HT1080 (cell line): ENCODE measurements at regions not wholly inside any gene's neighbourhood (a gene's known extent, or its start where the extent isn't known, plus 50 kb on each side); places are given as distances from the start of the nearest gene placed in this dataset.
"Not testable (repeated sequence)": the region's sequence is repeated elsewhere in the genome, so short reads cannot be mapped to it uniquely, and the experiment has no call there.

Source experiments
- DNase-seq: peaks from one replicate; pipeline ENCODE4 v3.0.0-alpha.2; 2015; ENCODE audit warnings: low read depth

GRCh38 chrY:3367535-3367934, 211.3 kb upstream of the TGIF2LY start:
- DNase-seq, result not testable (repeated sequence)

DNA sequence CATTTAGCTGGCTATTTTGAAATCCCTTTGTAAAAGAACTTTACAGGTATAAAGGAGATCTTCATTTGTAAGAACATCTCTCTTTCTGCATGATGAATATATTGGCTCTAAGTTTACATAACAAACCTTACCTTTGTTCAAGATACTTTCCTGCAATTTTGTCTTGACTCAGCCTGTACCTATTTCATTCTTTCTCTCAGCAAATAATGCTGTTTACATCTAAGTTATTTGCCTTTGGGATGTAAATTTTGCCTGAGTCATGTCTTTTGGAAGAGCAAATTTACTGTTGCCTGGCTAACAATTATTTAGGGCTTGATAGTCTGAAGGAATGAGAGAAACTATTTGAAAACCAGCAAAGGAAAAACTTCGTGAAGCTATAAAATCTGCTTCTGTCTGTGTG, 210.4 kb upstream of the TGIF2LY start:
- not testable (repeated sequence) for DNase-seq

DNA sequence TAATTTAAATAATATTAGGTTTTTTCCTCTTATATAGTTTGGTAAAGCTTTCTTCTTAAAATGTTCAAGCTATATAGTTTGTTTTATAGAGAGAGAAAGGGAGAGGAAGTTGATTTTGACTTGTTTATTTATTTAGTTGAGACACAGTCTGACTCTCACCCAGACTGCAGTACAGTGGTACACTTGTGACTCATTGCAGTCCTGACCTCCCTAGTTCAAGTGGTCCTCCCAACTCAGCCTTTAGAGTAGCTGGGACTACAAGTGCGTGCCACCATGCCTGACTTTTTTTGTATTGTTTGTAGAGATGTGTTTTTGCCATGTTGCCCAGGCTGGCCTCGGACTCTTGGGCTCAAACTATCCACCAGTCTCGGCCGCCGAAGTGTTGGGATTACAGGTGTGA, 187.4 kb upstream of the TGIF2LY start:
- not testable (repeated sequence) for DNase-seq

DNA sequence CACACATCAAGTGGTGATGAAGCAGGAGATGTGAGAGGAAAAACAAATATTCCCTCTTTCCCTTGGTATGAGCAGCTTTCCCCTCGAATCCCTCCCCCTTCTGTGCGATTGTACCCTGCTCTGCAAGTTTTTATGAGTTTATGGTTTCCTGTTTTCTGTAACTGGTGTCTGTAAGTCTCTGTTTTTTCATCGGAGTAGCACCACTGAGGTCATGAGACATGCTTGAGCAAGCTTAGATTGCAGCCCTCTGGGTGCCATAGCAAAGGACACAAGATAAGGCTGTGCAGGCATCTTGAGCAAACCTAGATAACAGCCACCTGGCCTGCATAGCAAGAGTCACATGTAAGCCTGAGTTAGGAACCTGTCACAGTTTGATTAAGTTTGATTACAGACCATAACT, 174.6 kb upstream of the TGIF2LY start:
- not testable (repeated sequence) for DNase-seq

DNA sequence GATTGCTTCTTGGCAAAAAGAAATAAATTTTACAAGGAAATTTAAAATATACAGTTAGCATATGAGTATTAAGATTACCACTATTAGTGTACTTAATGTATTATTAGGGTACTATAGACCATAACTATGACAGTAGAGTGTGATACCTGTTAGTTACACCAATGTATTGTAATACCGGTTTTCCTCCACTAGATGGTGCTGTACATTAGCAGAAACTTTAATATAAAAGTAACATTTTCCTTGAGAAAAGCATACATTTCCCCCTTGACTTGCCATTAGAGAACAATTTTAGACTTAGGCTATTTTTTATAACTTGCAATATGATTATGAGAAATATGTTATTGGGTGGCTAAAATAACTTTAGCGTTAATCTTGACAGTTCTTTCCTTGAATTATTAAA, 173.3 kb upstream of the TGIF2LY start:
- DNase-seq, result not testable (repeated sequence)

DNA sequence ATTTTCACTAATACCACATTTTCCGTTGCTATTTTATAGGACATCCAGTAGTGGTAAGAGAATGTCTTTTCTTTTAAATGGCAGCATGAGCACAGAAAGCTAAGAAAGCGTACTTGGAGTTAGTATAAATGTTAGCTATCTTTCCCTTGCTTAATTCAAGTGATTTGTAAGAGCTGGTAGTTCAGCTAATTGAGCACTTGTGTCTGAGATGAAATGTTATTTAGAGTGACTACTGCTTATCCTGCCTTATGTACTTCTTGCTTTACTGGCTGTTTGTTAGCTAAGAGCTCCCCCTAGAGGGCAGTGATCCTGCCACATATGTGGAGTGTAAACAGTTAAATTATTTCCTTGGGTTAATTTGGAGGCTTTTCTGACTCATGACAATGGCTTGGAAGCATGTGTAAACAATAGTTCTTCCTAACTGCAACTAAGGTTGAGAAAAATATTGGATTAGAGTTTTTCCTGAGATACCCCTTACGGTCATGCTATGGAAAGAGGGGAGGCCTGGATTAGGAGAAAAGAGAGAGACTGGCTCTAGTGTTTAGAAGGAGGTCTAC, 171.9 kb upstream of the TGIF2LY start:
- not testable (repeated sequence) for DNase-seq

GRCh38 chrY:3410322-3410892, 168.5 kb upstream of the TGIF2LY start:
- DNase-seq, result not testable (repeated sequence)
